Central memory CD8-positive, alpha-beta T cell (primary cell): ENCODE measurements at regions not wholly inside any gene's neighbourhood (a gene's known extent, or its start where the extent isn't known, plus 50 kb on each side); places are given as distances from the start of the nearest gene placed in this dataset.

Experiments used
- ATAC-seq: fragments of 150-1000 bp; cut with Tn5 transposase; replicated peaks from 2 replicates; pipeline ENCODE4 v1.10.0; 2022; ENCODE audit warnings: mild to moderate bottlenecking, moderate FRiP score, moderate number of reproducible peaks; ENCODE audit not compliant: poor library complexity, severe bottlenecking; ENCODE audit errors: extremely low read depth
- DNase-seq, 2 donors: peaks; one replicate each; pipeline ENCODE4 v3.0.0; 2021; ENCODE audit warnings: low spot score in 2 of 2
- H3K27ac Mint-ChIP-seq: one replicate; pipeline ENCODE4 v1.8.0; 2022; ENCODE audit warnings: low read depth, mild to moderate bottlenecking, moderate library complexity, mixed read lengths
- H3K27me3 Mint-ChIP-seq: one replicate; pipeline ENCODE4 v1.8.0; 2022; ENCODE audit warnings: mixed read lengths
- H3K36me3 Mint-ChIP-seq: one replicate; pipeline ENCODE4 v1.8.0; 2022; ENCODE audit warnings: mild to moderate bottlenecking, moderate library complexity, mixed read lengths; ENCODE audit not compliant: insufficient read depth
- H3K4me1 Mint-ChIP-seq: one replicate; pipeline ENCODE4 v1.8.0; 2022; ENCODE audit warnings: mixed read lengths
- H3K4me3 Mint-ChIP-seq: one replicate; pipeline ENCODE4 v1.8.0; 2022; ENCODE audit warnings: mild to moderate bottlenecking, moderate library complexity, mixed read lengths
- H3K9me3 Mint-ChIP-seq: one replicate; pipeline ENCODE4 v1.8.0; 2022; ENCODE audit warnings: mixed read lengths

DNA sequence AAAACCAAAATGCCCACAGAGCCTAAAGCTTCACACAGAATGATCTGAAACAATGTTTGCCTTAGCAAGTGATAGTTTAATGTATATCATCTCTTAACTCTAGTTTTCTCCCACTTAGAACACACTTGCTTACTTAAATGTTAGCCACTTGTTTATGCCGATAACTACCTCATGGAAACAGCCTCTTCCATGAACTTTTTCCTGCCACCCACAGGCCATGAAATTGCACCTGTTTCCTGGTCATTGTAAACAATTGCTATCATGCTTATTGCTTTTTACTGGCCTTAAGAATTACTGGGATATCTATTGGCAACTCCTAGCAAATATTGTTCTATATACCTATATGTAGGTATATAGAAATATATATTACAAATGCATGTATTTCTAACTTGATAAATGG is 231.1 kb downstream of the HDGFL1 start:
- H3K4me1 Mint-ChIP-seq: no peaks in the 10 kb centered on the region
- no peak for DNase-seq
- no peak overlapping the region for H3K27ac Mint-ChIP-seq
- no peak overlapping the region for H3K4me3 Mint-ChIP-seq
- no peak for ATAC-seq
- peaks cover 23% of the 10 kb centered on the region for H3K9me3 Mint-ChIP-seq
- H3K27me3 Mint-ChIP-seq: no peaks in the 10 kb centered on the region
- H3K36me3 Mint-ChIP-seq: peaks cover 3% of the 10 kb centered on the region

DNA sequence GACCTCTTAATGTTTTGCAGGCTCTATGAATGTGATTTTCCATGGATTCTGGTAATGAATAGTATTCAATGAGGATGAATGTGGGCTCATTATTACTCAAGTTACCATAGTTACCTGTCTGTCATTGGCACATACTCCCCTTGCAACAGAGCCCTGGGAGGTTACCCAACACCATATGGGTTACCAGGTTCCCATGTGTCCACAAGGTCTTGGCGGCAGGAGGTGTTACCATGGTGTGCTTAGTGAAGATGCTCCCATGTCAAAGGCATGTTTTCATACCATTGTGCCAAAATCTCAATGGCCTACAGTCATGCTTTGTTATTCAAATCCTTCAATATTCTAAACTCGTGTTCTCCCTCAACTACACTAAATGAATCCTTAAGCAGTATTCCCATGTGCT is 232.5 kb downstream of the HDGFL1 start:
- Mint-ChIP-seq H3K27ac (no peak overlapping the region), H3K27me3 (no peaks in the 10 kb centered on the region), H3K4me3 (no peak overlapping the region), H3K36me3 (peaks cover 3% of the 10 kb centered on the region), H3K9me3 (peaks cover 29% of the 10 kb centered on the region), H3K4me1 (no peaks in the 10 kb centered on the region)
- DNase-seq (no peak), ATAC-seq (no peak)

DNA sequence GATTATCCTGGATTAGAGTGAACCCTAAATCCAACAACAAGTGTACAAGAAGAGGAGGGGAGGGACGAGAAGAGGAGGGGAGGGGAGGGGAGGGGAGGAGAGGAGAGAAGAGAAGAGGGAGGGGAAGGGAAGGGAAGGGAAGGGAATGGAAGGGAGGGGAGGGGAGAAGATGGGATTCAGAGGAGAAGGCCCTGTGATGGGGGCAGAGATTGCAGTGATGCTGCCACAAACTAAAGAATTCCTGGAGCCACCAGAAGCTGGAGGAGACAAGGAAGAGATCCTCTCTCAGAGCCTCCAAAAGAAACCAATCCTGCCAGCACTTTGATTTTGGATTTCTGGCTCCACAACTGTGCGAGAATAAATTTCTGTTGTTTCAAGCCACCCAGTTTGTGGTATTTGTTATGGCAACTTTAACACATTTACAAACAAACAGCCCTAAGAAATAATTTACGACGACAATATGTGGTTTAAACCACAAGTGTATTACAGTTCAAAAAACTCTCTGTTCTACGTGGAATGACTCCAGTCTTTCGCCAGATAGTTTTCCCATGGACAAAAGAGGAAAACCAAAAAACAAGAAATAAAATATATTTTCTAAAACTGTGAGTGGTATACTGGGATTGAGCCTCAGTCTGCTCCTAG is 235.4 kb downstream of the HDGFL1 start:
- Mint-ChIP-seq H3K27ac (no peak overlapping the region), H3K27me3 (no peaks in the 10 kb centered on the region)

DNA sequence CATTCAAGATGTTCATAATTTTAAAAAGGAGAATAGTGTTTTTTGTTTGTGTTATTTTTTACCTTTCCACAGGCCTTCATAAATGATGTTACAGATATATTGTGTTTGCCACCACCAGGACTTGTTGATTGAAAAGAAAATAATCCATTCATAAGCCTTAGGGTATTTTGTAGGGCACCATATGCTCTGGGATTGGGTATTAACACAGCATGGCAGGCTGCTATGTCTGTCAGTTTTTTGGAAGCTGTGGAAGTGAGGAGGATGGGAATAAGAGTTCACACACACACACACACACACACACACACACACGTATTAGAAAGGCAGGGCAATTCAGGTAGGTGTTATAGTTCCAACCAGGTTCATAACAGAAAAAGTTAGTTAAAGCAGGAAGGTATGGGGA is 237.9 kb downstream of the HDGFL1 start:
- no peaks in the 10 kb centered on the region for H3K27me3 Mint-ChIP-seq
- H3K9me3 Mint-ChIP-seq: peaks cover 31% of the 10 kb centered on the region
- no peak overlapping the region for H3K4me3 Mint-ChIP-seq
- H3K4me1 Mint-ChIP-seq: no peaks in the 10 kb centered on the region
- no peaks in the 10 kb centered on the region for H3K36me3 Mint-ChIP-seq
- ATAC-seq (no peak), DNase-seq (no peak)
- no peak overlapping the region for H3K27ac Mint-ChIP-seq

More for the DNA sequence above, 235.4 kb downstream of the HDGFL1 start:
- DNase-seq (no peak), ATAC-seq (no peak)
- H3K36me3 Mint-ChIP-seq: peaks cover 3% of the 10 kb centered on the region
- H3K9me3 Mint-ChIP-seq: peaks cover 32% of the 10 kb centered on the region
- no peak overlapping the region for H3K4me3 Mint-ChIP-seq
- H3K4me1 Mint-ChIP-seq: no peaks in the 10 kb centered on the region

DNA sequence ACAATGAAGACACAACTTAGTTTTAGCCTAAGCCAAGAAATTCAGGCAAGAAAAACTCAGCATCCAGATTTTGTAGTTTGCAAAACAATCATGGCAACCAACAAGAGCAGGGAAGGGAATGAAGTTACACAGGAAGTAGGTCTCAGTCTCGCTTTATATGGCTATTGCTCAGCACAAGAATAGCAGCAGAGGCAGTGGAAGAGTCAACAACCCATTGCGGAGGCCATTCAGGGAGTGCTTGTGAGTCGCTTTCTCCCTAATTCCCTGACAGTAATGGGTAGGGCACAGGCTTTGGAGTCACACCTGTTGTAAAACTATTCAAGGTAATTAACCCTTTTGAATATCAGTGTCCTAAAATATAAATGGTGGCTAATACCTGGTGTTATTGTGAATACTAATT is 238.5 kb downstream of the HDGFL1 start:
- ATAC-seq: no peak
- Mint-ChIP-seq H3K36me3 (no peaks in the 10 kb centered on the region), H3K27me3 (no peaks in the 10 kb centered on the region)

DNA sequence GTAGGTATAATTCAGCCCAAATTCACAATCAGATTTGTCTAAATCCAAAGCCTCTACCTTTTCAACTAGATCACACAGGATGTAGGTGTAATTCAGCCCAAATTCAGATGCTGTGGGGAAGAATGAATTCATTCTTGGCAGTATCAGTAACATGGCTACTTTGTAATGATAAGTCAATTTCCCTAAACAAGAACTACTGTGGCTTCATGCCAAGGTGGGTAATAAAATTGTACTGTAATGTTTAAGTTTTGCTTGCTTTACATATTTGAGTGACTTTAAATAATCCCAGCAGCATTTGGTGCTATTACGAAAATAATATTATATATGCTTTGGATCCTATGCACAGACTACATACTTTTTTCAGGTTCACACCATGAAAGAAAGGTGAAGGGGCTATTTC is 239.1 kb downstream of the HDGFL1 start:
- Mint-ChIP-seq H3K36me3 (no peaks in the 10 kb centered on the region), H3K4me1 (no peaks in the 10 kb centered on the region), H3K27me3 (no peaks in the 10 kb centered on the region), H3K4me3 (no peak overlapping the region), H3K9me3 (peaks cover 31% of the 10 kb centered on the region), H3K27ac (no peak overlapping the region)
- no peak for ATAC-seq
- DNase-seq: no peak

More for the DNA sequence above, 238.5 kb downstream of the HDGFL1 start:
- Mint-ChIP-seq H3K4me3 (no peak overlapping the region), H3K27ac (no peak overlapping the region), H3K4me1 (no peaks in the 10 kb centered on the region), H3K9me3 (peaks cover 27% of the 10 kb centered on the region)
- no peak for DNase-seq

DNA sequence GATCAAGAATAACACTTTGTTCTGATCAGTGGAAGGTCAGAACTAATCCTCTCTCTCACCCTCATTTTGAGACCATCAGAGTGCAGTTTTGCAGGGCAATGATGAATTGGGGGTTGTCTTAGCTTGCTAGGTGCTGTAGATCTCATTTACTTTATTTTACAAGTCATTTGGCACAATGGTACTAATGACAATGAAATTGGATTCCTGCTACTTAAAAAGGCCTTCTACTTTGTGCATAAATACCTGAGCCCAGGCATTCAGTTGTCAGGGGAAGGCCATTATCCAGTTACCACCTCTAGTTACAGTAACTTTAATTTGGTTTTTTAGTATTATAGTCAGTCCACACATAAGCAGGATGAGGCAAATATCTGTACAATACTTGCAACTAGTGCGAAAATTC is 240.0 kb downstream of the HDGFL1 start:
- peaks cover 26% of the 10 kb centered on the region for H3K9me3 Mint-ChIP-seq
- H3K27ac Mint-ChIP-seq: no peak overlapping the region
- ATAC-seq: no peak
- no peak overlapping the region for H3K4me3 Mint-ChIP-seq
- H3K4me1 Mint-ChIP-seq: no peaks in the 10 kb centered on the region
- no peak for DNase-seq
- no peaks in the 10 kb centered on the region for H3K36me3 Mint-ChIP-seq
- H3K27me3 Mint-ChIP-seq: no peaks in the 10 kb centered on the region

DNA sequence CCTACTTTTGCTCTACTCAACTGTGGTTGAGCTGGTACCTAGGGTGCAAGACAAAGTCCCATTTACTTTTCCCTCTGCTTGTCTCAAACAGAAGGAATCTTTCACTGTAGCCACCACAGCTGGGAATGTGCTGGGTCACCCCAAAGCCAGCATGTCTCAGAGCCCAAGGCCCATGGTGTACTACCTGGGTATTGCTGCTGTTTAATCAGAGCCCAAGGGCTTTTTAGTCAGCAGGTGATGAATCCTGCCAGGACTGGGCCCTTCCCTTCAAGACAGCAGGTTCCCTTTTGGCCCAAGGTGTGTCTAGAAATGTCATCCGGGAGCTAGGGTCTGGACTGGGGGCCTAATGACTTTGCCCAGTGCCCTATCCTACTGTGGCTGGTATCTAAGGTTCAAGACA is 249.8 kb downstream of the HDGFL1 start:
- H3K9me3 Mint-ChIP-seq: peaks cover 9% of the 10 kb centered on the region
- H3K27ac Mint-ChIP-seq: no peak overlapping the region
- ATAC-seq: no peak
- no peaks in the 10 kb centered on the region for H3K27me3 Mint-ChIP-seq
- no peak for DNase-seq
- no peaks in the 10 kb centered on the region for H3K4me1 Mint-ChIP-seq
- H3K36me3 Mint-ChIP-seq: no peaks in the 10 kb centered on the region
- no peak overlapping the region for H3K4me3 Mint-ChIP-seq

DNA sequence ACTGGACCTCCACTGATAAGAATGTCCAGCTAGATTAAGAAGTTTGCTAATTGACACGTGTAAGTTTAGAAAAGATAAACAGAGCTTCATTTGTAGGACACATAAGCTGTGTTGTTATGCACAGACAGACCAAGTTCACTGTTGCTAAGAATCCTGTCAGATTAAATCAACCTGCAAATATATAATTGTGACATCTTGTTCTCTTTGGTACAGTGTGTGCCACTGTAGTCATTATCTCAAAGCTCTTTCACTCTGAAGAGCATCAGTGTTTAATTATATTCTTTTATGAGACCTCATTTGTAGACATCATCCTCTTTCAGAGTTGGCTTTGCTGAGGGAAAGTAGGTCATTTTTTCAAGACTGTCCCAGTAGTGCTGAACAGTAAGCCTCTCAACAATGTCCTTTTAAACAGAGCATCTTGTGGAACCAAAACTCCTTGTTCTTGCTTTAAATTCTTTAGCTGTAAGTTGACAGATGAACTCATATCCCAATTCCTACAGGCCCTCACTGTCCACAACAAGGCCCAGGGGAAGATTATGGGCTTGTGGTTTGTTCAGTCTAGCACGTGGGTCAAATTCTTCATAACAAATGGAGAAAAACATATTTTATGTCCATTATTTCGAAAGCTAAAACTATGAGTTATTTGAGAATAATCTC is 252.4 kb downstream of the HDGFL1 start:
- DNase-seq: no peak
- Mint-ChIP-seq H3K4me1 (no peaks in the 10 kb centered on the region), H3K9me3 (peaks cover 9% of the 10 kb centered on the region), H3K4me3 (no peak overlapping the region), H3K27ac (no peak overlapping the region), H3K36me3 (no peaks in the 10 kb centered on the region), H3K27me3 (no peaks in the 10 kb centered on the region)
- no peak for ATAC-seq

DNA sequence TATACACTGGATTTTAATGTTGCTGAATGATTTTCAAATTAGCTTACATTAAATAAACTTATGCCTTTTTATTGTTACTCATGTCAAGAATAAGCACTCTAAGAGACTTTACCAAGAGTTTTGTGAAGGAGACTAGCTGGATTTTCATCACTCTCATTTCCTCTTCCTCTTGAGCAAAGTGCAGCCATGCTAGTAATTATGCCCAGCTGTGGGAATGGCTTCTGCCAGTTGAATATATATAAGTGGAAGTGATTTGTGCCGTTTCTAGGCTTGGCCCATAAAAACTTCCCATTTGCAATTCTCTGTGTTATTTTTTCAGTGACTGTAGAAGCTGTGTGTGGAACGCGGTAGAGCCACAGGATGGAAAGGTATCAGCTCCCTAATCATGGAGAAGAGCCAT is 255.8 kb downstream of the HDGFL1 start:
- Mint-ChIP-seq H3K4me1 (no peaks in the 10 kb centered on the region), H3K4me3 (no peak overlapping the region), H3K27ac (no peak overlapping the region), H3K9me3 (peaks cover 5% of the 10 kb centered on the region), H3K27me3 (no peaks in the 10 kb centered on the region), H3K36me3 (no peaks in the 10 kb centered on the region)
- DNase-seq (no peak), ATAC-seq (no peak)

DNA sequence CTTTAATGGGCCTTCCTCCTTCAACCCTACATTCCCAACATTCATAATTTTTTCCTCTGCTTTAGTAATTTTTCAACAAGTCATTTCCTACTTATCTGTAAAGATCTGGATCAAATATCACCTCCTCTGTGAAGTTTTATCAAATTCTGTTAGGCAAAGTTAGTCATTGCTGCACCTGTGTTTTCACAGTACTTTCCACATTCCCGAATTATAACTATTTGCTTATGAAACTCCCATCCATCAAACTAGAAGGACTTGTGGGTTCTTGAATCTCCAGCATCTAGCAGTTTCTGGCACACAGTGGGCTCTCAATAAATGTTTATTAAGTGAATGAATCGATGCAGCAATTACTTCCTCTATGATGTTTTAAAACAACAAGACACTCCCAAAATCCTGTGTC is 257.6 kb downstream of the HDGFL1 start:
- Mint-ChIP-seq H3K27ac (no peak overlapping the region), H3K4me1 (no peaks in the 10 kb centered on the region)

DNA sequence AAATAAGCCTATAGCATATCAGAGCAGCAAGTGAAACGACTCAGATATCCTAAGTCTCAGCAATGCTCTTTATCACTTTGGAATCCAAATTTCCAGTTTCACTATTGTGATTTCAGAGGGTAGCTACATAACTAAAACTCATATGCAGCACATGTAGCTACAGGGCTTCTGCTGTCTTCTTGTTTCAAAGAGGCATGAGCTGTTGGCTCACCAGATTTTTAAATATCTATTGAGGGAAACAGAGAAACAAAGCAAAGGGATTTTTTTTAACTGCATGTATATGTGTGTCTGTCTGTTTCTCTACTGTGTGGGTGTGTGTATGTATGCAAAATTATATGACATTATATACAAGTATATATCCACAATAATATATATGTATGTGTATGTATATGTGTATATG is 258.4 kb downstream of the HDGFL1 start:
- peaks cover 8% of the 10 kb centered on the region for H3K9me3 Mint-ChIP-seq
- H3K36me3 Mint-ChIP-seq: no peaks in the 10 kb centered on the region
- H3K27me3 Mint-ChIP-seq: no peaks in the 10 kb centered on the region
- H3K4me1 Mint-ChIP-seq: no peaks in the 10 kb centered on the region
- DNase-seq (no peak), ATAC-seq (no peak)
- no peak overlapping the region for H3K27ac Mint-ChIP-seq
- H3K4me3 Mint-ChIP-seq: no peak overlapping the region

More for the DNA sequence above, 257.6 kb downstream of the HDGFL1 start:
- no peaks in the 10 kb centered on the region for H3K36me3 Mint-ChIP-seq
- peaks cover 6% of the 10 kb centered on the region for H3K9me3 Mint-ChIP-seq
- DNase-seq (no peak), ATAC-seq (no peak)
- no peak overlapping the region for H3K4me3 Mint-ChIP-seq
- H3K27me3 Mint-ChIP-seq: no peaks in the 10 kb centered on the region

DNA sequence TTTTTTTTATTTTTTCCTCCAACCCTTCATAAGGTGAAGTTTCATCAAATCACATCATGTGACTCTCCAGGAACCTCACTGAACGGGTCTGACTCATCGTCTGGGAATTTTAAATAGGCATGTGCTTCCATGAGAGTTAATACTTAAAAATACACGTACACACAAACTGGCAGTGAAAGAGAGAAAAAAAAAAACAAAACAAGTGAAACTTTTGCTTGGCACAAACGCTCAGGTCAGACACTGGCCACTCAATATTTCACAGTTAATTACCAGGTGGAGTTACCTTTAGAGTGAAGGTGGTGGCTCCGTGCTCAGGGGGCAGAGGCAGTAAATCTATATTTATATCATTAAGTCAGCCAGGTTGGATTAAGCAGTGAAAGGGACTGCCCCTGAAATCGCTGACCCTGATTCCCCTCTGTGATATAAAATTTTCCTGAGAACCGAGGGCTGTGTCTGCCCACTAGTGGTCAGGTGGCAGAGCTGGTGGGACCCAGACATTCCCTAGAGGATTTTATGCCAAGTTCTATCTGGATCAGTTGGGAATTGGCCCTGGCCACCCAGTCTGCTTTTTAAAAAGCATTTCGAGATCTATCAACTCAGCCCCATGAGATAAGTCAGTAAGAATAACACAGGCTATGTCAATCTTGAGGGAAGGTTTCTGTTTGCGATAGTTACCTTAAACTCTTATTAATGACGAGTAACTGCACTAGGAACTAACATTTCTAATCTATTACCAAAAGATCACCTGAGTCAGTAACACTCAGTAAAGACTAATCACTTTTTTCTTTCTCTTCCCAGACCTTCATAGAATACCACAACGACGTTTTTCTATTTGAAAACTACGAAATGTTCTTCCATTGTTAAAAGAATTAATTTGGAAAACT is 259.1 kb downstream of the HDGFL1 start:
- Mint-ChIP-seq H3K4me3 (no peak overlapping the region), H3K27ac (no peak overlapping the region), H3K4me1 (no peaks in the 10 kb centered on the region), H3K9me3 (peaks cover 12% of the 10 kb centered on the region), H3K27me3 (no peaks in the 10 kb centered on the region), H3K36me3 (no peaks in the 10 kb centered on the region)
- no peak for DNase-seq
- ATAC-seq: no peak
